ENCODE measurements at regions not wholly inside any gene's neighbourhood (a gene's known extent, or its start where the extent isn't known, plus 50 kb on each side); places are given as distances from the start of the nearest gene placed in this dataset.
"Not testable (repeated sequence)": the region's sequence is repeated elsewhere in the genome, so short reads cannot be mapped to it uniquely, and the experiment has no call there.

GRCh38 chr11:42778193-42778592 lies 533.6 kb upstream of the API5 start:
- DNase-seq, result no peak

GRCh38 chr11:42779555-42779954 lies 532.2 kb upstream of the API5 start:
- no peak for DNase-seq

GRCh38 chr11:42786981-42787380 lies 524.8 kb upstream of the API5 start:
- DNase-seq, result no peak

GRCh38 chr11:42795483-42795882 lies 516.3 kb upstream of the API5 start:
- not testable (repeated sequence) for DNase-seq

- no peak for DNase-seq
Measured at GRCh38 chr11:42800041-42800440, 511.8 kb upstream of the API5 start.

GRCh38 chr11:42802201-42802899 lies 509.4 kb upstream of the API5 start:
- no peak for DNase-seq

GRCh38 chr11:42806191-42806590 lies 505.6 kb upstream of the API5 start:
- DNase-seq, result no peak

GRCh38 chr11:42812361-42812760 lies 499.4 kb upstream of the API5 start:
- no peak for DNase-seq

- DNase-seq, result no peak
Measured at GRCh38 chr11:42812960-42813359, 498.8 kb upstream of the API5 start.

GRCh38 chr11:42816471-42816870 lies 495.3 kb upstream of the API5 start:
- no peak for DNase-seq

- no peak for DNase-seq
Measured at GRCh38 chr11:42819126-42819525, 492.7 kb upstream of the API5 start.

GRCh38 chr11:42822188-42822587 lies 489.6 kb upstream of the API5 start:
- DNase-seq, result not testable (repeated sequence)

- DNase-seq, result no peak
Measured at GRCh38 chr11:42823546-42823945, 488.2 kb upstream of the API5 start.

- DNase-seq, result no peak
Measured at GRCh38 chr11:42824067-42824466, 487.7 kb upstream of the API5 start.

GRCh38 chr11:42825598-42825997 lies 486.2 kb upstream of the API5 start:
- DNase-seq, result no peak

GRCh38 chr11:42827845-42828244 lies 484.0 kb upstream of the API5 start:
- DNase-seq, result no peak

- no peak for DNase-seq
Measured at GRCh38 chr11:42837994-42838393, 473.8 kb upstream of the API5 start.

GRCh38 chr11:42840176-42840829 lies 471.5 kb upstream of the API5 start:
- DNase-seq, result no peak

GRCh38 chr11:42840860-42841259 lies 470.9 kb upstream of the API5 start:
- no peak for DNase-seq

GRCh38 chr11:42841556-42841955 lies 470.2 kb upstream of the API5 start:
- no peak for DNase-seq

GRCh38 chr11:42849362-42849761 lies 462.4 kb upstream of the API5 start:
- DNase-seq, result no peak

GRCh38 chr11:42857344-42857743 lies 454.5 kb upstream of the API5 start:
- no peak for DNase-seq

GRCh38 chr11:42870480-42870879 lies 441.3 kb upstream of the API5 start:
- DNase-seq, result no peak

- not testable (repeated sequence) for DNase-seq
Measured at GRCh38 chr11:42873800-42874405, 437.9 kb upstream of the API5 start.
